ENCODE measurements at regions not wholly inside any gene's neighbourhood (a gene's known extent, or its start where the extent isn't known, plus 50 kb on each side); places are given as distances from the start of the nearest gene placed in this dataset.
"Not testable (repeated sequence)": the region's sequence is repeated elsewhere in the genome, so short reads cannot be mapped to it uniquely, and the experiment has no call there.

DNA sequence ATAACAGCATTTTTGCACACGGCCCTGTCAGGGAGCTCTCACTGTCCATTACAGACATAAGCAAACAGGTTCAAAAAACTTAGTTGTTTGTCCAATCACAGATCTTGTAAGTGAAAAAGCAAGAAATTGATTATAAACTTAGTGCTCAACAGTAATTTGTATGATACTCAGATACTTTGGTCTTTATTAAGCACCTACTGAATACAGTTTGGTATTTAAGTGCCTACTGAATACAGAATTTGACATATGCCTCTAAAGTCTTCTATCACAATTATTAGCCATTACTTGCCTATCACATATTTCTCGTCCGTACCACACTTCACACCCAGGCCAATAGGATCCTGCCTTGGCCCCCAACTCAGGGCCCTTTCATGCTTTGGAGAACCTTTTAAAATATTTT is 283.1 kb downstream of the SUCLG1 start:
- no peak for DNase-seq (ENCODE audit: low read depth)
- TF ChIP-seq, protein P1, sequence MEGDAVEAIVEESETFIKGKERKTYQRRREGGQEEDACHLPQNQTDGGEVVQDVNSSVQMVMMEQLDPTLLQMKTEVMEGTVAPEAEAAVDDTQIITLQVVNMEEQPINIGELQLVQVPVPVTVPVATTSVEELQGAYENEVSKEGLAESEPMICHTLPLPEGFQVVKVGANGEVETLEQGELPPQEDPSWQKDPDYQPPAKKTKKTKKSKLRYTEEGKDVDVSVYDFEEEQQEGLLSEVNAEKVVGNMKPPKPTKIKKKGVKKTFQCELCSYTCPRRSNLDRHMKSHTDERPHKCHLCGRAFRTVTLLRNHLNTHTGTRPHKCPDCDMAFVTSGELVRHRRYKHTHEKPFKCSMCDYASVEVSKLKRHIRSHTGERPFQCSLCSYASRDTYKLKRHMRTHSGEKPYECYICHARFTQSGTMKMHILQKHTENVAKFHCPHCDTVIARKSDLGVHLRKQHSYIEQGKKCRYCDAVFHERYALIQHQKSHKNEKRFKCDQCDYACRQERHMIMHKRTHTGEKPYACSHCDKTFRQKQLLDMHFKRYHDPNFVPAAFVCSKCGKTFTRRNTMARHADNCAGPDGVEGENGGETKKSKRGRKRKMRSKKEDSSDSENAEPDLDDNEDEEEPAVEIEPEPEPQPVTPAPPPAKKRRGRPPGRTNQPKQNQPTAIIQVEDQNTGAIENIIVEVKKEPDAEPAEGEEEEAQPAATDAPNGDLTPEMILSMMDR (IDR thresholded peaks at IDR 0.05; ENCODE audit: control insufficient read depth, insufficient read depth, low read depth, low read length, missing control alignments), result no peak
- no peak overlapping the region for H3K4me3 ChIP-seq (ENCODE audit: control insufficient read depth, low read depth, low read length)

DNA sequence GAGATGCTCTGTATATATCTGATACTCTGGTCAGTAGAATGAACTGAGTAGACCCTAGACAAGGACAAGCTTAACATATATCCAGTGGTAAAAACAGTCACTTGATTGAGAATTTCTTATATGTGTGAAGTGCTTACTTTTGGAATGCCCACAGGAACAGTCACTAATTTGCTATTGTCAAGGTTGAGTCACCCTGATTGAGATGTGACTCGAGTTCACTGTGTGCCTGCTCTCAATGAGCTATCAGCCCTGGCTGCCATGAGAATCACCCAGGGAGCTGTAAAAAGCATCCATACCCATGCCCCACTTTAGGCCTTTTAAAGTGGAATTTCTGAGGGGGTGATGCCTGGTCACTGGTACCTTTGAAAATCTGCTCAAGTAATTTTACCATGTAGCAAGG is 283.7 kb downstream of the SUCLG1 start:
- no peak for DNase-seq (ENCODE audit: low read depth)
- H3K4me3 ChIP-seq (ENCODE audit: control insufficient read depth, low read depth, low read length), result no peak overlapping the region
- TF ChIP-seq, protein P1 (IDR thresholded peaks at IDR 0.05; ENCODE audit: control insufficient read depth, insufficient read depth, low read depth, low read length, missing control alignments), result no peak

DNA sequence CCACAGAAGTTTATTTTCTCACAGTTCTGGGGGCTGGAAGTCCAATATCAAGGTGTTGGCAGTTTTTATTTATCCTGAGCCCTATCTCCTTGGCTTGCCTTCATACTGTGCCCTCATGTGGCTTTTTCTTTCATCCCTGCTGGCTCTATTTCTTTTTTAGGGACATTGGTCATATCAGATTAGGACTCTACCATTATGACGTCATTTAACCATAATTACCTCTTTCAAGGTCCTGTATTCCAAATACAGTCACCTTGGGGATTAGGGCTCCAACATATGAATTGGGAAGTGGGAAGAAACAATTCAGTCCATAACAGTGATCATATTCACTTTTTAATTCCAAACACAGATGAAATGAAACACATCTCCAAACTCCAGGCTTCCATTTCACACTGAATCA is 286.0 kb downstream of the SUCLG1 start:
- TF ChIP-seq, protein P1 (IDR thresholded peaks at IDR 0.05; ENCODE audit: control insufficient read depth, insufficient read depth, low read depth, low read length, missing control alignments), result no peak
- DNase-seq (ENCODE audit: low read depth), result no peak
- H3K4me3 ChIP-seq (ENCODE audit: control insufficient read depth, low read depth, low read length), result no peak overlapping the region

DNA sequence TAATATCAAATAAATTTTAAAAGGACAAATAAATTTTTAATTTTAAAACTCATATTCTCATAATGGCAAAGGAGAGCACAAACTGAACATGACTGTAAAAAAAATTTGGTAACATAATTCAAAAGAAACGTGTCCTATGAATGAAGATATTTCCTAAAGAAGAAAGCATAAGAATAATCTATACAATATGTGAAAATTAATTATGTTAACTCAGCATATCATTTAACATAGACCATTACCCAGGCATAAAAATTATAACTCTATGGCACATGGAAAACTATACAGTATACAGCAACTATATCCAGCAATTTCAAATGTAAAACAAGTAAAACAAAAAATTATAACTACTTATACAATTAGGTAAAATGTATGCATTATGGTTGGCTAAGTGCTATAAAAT is 288.1 kb downstream of the SUCLG1 start:
- no peak for DNase-seq (ENCODE audit: low read depth)
- H3K4me3 ChIP-seq (ENCODE audit: control insufficient read depth, low read depth, low read length), result no peak overlapping the region
- TF ChIP-seq, protein P1 (IDR thresholded peaks at IDR 0.05; ENCODE audit: control insufficient read depth, insufficient read depth, low read depth, low read length, missing control alignments), result no peak

DNA sequence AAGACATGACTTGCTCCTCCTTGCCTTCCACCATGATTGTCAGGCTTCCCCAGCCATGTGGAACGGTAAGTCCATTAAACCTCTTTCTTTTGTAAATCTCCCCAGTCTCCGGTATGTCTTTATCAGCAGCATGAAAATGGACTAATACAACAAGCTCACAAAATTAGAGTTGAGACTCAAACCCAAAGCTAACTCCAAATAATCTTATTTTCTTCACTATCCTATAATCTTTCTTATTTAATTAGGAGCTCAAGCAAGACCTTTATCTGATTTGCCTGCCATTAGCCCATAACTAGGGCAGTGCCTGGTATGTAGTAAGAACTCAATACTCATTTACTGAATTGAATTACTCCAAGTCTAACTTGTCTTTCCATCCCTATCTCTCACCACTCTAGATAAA is 289.2 kb downstream of the SUCLG1 start:
- no peak for DNase-seq (ENCODE audit: low read depth)
- no peak overlapping the region for H3K4me3 ChIP-seq (ENCODE audit: control insufficient read depth, low read depth, low read length)
- TF ChIP-seq, protein P1 (IDR thresholded peaks at IDR 0.05; ENCODE audit: control insufficient read depth, insufficient read depth, low read depth, low read length, missing control alignments), result no peak

DNA sequence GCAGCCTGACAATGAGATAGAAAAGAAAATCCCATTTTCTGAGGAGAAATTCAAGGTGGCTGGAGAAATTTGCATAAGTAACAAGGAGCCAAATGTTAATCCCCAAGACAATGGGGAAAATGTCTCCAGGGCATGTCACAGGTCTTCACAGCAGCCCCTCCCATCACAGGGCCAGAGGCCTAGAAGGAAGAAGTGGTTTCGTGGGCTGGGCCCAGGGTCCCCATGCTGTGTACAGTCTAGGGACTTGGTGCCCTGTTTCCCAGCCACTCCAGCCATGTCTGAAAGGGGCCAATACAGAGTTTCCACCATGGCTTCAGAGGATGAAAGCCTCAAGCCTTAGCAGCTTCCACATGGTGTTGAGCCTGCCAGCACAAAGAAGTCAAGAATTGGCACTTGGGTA is 290.5 kb downstream of the SUCLG1 start:
- H3K4me3 ChIP-seq (ENCODE audit: control insufficient read depth, low read depth, low read length); DNase-seq (ENCODE audit: low read depth): not testable (repeated sequence)

DNA sequence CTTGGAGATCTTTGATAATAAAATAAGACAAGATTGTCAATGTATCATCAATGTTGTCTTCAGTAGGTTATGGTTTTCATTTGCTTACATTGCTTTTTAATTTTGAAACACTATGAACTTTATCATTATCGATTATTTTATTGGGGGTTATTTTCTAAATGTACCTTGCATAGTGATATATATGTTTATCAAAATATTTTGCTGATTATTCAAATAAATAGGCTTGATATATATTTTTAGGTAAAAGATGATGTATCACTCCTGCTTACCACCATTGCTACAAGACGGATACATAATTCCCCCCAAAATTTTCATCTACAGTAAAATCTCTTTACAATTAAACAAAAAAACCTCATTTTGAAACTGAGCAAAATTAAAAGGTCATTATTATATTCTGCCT is 293.8 kb downstream of the SUCLG1 start:
- no peak overlapping the region for H3K4me3 ChIP-seq (ENCODE audit: control insufficient read depth, low read depth, low read length)
- TF ChIP-seq, protein P1 (IDR thresholded peaks at IDR 0.05; ENCODE audit: control insufficient read depth, insufficient read depth, low read depth, low read length, missing control alignments), result no peak
- no peak for DNase-seq (ENCODE audit: low read depth)
